Lower leg skin (tissue), 4 donors: ENCODE measurements at regions not wholly inside any gene's neighbourhood (a gene's known extent, or its start where the extent isn't known, plus 50 kb on each side); places are given as distances from the start of the nearest gene placed in this dataset.

ENCODE experiments used
- DNase-seq, 2 donors: peaks; one replicate each; pipeline ENCODE4 v3.0.0-alpha.2; 2019; ENCODE audit warnings: low spot score in 2 of 2
- H3K4me3 ChIP-seq: fragments of 200-600 bp; sonication (generic); 2 replicates; pipeline ENCODE4 v1.5.1; 2017; ENCODE audit warnings: mild to moderate bottlenecking, low read depth; ENCODE audit not compliant: poor library complexity, severe bottlenecking
- POLR2A ChIP-seq, 2 donors: fragments of 450-650 bp; IDR thresholded peaks; one replicate each; pipeline ENCODE4 v1.6.1; 2016 to 2017; ENCODE audit warnings: antibody characterized with exemption in 2 of 2, mild to moderate bottlenecking in 1 of 2, moderate library complexity in 1 of 2
- WGBS, 2 donors: methylation state at CpG; one replicate each; pipeline ENCODE4 v1.1.5; 2018; 5-methylcytosine and 5-hydroxymethylcytosine counted together
- intact Hi-C: fragments of 100-400 bp; cut with DNase I; formaldehyde crosslinking; loops from one replicate; pipeline ENCODE4 v1.15.0; 2023; ENCODE audit warnings: low total_unique reads
- TF ChIP-seq, protein P1 (sequence below), 3 donors: fragments of 450-650 bp; IDR thresholded peaks; one replicate each; pipeline ENCODE4 v1.5.1; 2016; ENCODE audit warnings: antibody characterized with exemption in 3 of 3, mild to moderate bottlenecking in 3 of 3, moderate library complexity in 2 of 3

DNA sequence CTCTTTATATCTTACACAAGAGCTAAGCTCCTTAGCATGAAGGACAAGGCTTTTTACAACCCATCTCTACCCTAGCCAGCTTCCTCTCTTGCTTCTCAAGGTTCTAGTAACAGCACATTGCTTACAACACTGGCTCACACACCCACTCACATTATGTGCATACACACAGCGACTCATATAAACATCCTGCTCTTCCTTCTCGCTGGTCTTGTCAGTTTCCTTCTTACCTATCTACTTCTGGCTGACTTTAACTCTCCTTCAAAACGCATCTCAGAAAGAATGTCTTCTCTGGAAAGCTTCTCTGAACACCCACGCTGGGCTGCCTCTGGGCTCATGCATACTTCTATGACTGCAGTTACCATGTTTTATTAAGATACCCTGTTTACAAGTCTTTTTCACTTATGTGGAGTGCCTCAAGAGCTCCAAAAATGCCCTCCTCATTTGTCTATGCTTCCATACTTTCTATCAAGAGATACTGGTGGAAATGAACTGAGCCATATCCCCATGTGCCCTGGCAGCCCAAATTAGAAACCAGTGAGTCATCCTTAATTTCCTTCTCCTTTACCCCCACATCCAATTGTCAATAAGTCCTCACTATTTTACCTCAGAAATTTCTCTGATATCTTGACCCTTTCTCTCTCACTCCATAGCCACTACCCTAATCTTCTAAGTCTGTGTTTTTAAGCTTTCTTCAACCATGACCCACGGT is 126.9 kb upstream of the KRAS start:
- 54 to 61% methylated on average over 5 of the region's 5 CpGs for WGBS, 2 donors
- TF ChIP-seq, protein P1, sequence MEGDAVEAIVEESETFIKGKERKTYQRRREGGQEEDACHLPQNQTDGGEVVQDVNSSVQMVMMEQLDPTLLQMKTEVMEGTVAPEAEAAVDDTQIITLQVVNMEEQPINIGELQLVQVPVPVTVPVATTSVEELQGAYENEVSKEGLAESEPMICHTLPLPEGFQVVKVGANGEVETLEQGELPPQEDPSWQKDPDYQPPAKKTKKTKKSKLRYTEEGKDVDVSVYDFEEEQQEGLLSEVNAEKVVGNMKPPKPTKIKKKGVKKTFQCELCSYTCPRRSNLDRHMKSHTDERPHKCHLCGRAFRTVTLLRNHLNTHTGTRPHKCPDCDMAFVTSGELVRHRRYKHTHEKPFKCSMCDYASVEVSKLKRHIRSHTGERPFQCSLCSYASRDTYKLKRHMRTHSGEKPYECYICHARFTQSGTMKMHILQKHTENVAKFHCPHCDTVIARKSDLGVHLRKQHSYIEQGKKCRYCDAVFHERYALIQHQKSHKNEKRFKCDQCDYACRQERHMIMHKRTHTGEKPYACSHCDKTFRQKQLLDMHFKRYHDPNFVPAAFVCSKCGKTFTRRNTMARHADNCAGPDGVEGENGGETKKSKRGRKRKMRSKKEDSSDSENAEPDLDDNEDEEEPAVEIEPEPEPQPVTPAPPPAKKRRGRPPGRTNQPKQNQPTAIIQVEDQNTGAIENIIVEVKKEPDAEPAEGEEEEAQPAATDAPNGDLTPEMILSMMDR (IDR thresholded peaks at IDR 0.05): no peak
- TF ChIP-seq POLR2A (IDR thresholded peaks at IDR 0.05): no peak
- DNase-seq: no peak
- H3K4me3 ChIP-seq: no peak overlapping the region
- intact Hi-C loops: no loop called here

DNA sequence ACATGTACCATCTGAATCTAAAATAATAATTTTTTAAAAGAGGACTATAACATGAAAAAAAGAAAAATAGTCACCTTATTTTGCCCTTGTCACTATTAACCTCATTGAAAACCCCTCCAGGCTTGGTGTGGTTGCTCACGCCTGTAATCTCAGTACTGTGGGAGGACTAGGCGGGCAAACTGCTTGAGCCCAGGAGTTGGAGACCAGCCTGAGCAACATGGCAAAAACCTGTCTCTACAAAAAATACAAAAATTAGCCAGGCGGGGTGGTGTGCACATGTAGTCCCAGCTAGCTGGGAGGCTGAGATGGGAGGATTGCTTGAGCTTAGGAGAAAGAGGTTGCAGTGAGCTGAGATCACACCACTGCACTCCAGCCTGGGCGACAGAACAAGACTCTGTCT is 126.3 kb upstream of the KRAS start:
- intact Hi-C loops: no loop called here
- H3K4me3 ChIP-seq: no peak overlapping the region
- WGBS, 2 donors: 81 to 82% methylated on average over 4 of the region's 4 CpGs
- no peak for DNase-seq
- TF ChIP-seq POLR2A (IDR thresholded peaks at IDR 0.05): no peak
- TF ChIP-seq, protein P1 (IDR thresholded peaks at IDR 0.05): no peak

DNA sequence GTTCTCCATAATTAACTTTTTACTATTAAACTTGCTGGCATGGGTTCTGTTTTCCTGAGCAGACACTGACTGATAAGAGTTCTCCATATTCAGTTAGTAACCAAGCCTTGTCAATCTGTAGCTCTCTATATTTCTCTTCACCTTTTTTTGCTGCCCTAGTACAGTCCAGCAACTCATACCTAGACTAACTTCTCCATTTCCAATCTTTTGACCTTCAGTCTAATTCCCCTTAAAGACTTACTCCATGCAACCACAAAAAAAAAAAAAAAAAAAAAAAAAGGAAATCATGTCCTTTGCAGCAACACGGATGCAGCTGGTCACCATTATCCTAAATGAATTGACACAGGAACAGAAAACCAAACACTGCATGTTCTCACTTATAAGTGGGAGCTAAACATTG is 125.7 kb upstream of the KRAS start:
- no peak for DNase-seq
- intact Hi-C loops: no loop called here
- no peak overlapping the region for H3K4me3 ChIP-seq
- WGBS, 2 donors: 29 to 42% methylated on average over 1 of the region's 1 CpG
- TF ChIP-seq POLR2A (IDR thresholded peaks at IDR 0.05): no peak
- TF ChIP-seq, protein P1 (IDR thresholded peaks at IDR 0.05): no peak

DNA sequence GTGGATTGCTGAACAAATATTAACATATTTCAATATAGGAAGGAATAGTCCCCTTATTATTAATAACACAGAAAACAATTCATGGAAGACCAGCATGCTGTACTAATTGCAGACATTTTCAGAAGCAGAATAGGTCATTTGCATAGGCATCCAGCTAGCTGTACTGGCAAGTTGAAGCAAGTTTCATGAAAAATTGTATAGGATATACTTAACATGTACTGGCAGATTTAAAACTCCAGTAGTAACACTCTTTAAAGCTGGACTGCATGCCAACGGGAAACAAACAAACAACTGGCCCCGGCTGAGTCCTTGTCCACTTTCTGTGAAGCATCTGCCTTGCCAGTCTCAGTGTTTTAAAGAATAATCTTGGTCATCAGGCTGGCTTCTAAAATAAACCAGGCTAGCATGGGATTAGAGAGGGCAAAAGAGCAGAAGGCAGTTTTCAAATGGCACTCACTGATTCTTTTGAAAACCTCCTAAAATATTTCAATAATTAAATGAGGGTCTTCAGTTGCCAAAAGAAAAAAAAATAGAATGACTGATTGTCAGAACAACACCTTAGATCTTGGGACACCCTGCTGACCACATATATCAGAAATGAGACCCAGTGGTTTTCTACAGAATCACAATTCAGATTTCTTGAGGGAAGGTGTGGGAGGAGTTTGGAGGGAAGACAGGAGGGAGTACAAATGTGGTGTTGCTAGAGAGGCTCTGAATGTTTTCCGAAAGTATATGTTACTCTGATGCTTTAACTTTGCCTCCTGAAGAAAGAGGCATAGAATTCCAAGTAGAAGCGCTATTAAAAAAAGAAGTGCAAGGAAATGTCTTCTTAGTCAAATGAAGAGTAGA is 122.5 kb upstream of the KRAS start:
- DNase-seq: no peak
- H3K4me3 ChIP-seq: no peak overlapping the region
- TF ChIP-seq, protein P1 (IDR thresholded peaks at IDR 0.05): no peak
- TF ChIP-seq POLR2A (IDR thresholded peaks at IDR 0.05): no peak
- WGBS, 2 donors: 57 to 63% methylated on average over 4 of the region's 4 CpGs
- intact Hi-C loops: no loop called here

DNA sequence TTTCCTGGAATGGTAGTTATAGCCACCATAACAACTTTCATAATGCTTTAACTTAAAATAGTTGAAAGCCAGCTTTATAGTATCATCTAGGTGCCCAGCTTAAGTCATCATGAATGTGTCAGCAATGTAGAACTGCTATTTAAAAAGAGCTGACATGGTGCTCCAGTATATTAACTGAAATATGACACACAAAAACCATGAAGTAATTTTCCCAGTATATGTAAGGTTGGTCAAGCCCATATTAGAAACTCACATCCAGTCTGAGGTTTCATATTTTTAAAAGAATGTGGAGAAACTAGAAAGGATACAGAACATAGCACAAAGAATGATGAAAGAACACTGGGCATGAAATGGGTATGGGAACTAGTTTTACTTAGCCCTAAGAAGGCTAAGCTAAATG is 121.3 kb upstream of the KRAS start:
- DNase-seq: no peak
- H3K4me3 ChIP-seq: no peak overlapping the region
- TF ChIP-seq, protein P1 (IDR thresholded peaks at IDR 0.05): no peak
- TF ChIP-seq POLR2A (IDR thresholded peaks at IDR 0.05): no peak
- intact Hi-C loops: no loop called here
